Naive thymus-derived CD4-positive, alpha-beta T cell (primary cell): ENCODE measurements at regions not wholly inside any gene's neighbourhood (a gene's known extent, or its start where the extent isn't known, plus 50 kb on each side); places are given as distances from the start of the nearest gene placed in this dataset.
A peak's percentile ranks its signal among the peaks of the same experiment; 100 is the strongest.
"Not testable (repeated sequence)": the region's sequence is repeated elsewhere in the genome, so short reads cannot be mapped to it uniquely, and the experiment has no call there.

Experiments
- ATAC-seq: fragments of 150-1000 bp; cut with Tn5 transposase; 2 replicates; pipeline ENCODE4 v1.10.0; 2021; ENCODE audit warnings: mild to moderate bottlenecking, moderate library complexity
- CTCF ChIA-PET: fragments of 350-600 bp; sonication (Branson Sonifier 250); formaldehyde crosslinking; loops from one replicate; lab custom pipeline; 2021; ENCODE audit warnings: antibody characterized with exemption; lab: Charles Lee
- POLR2A ChIA-PET: fragments of 350-600 bp; sonication (Branson Sonifier 250); formaldehyde crosslinking; loops from one replicate; lab custom pipeline; 2021; ENCODE audit warnings: antibody characterized with exemption, inconsistent platforms; lab: Charles Lee
- DNase-seq, 9 donors: peaks; one replicate each; pipeline versions ENCODE4 v3.0.0 to v3.0.0-alpha.2; 2020 to 2022; ENCODE audit warnings: mixed read lengths in 1 of 9
- H3K27ac ChIP-seq: one replicate; pipeline ENCODE4 v1.7.0; 2013; ENCODE audit warnings: mild to moderate bottlenecking, low read depth, low read length, moderate library complexity
- H3K27me3 ChIP-seq, 2 donors: one replicate each; pipeline ENCODE4 v1.7.0; 2013; ENCODE audit warnings: low read length in 2 of 2, mild to moderate bottlenecking in 2 of 2, moderate library complexity in 2 of 2; ENCODE audit not compliant: control insufficient read depth in 2 of 2, insufficient read depth in 2 of 2
- H3K36me3 ChIP-seq, 3 experiments: 1 replicate in 2 of 3; 2 replicates in 1 of 3; pipeline ENCODE4 v1.7.0; 2013; ENCODE audit warnings: low read length in 3 of 3, mild to moderate bottlenecking in 3 of 3, moderate library complexity in 1 of 3; ENCODE audit not compliant: insufficient read depth in 3 of 3, control insufficient read depth in 2 of 3
- H3K4me1 ChIP-seq, 2 donors: one replicate each; pipeline ENCODE4 v1.7.0; 2013; ENCODE audit warnings: low read length in 2 of 2, mild to moderate bottlenecking in 2 of 2, moderate library complexity in 1 of 2; ENCODE audit not compliant: control insufficient read depth in 2 of 2, insufficient read depth in 2 of 2
- H3K4me3 ChIP-seq: 2 replicates; pipeline ENCODE4 v1.7.0; 2013; ENCODE audit warnings: mild to moderate bottlenecking, low read length
- H3K9me3 ChIP-seq, 3 experiments: 1 replicate in 2 of 3; 2 replicates in 1 of 3; pipeline ENCODE4 v1.7.0; 2013; ENCODE audit warnings: low read length in 3 of 3; ENCODE audit not compliant: control insufficient read depth in 2 of 3
- H3K27ac Mint-ChIP-seq, 9 donors: one replicate each; pipeline ENCODE4 v1.8.0; 2020 to 2022; ENCODE audit warnings: mixed read lengths in 9 of 9, mild to moderate bottlenecking in 8 of 9, moderate library complexity in 5 of 9, inconsistent platforms in 2 of 9
- H3K27me3 Mint-ChIP-seq, 5 donors: one replicate each; pipeline ENCODE4 v1.8.0; 2021 to 2022; ENCODE audit warnings: mixed read lengths in 5 of 5, mild to moderate bottlenecking in 1 of 5
- H3K36me3 Mint-ChIP-seq, 5 donors: one replicate each; pipeline ENCODE4 v1.8.0; 2020 to 2022; ENCODE audit warnings: mixed read lengths in 5 of 5, mild to moderate bottlenecking in 3 of 5, inconsistent platforms in 1 of 5
- H3K4me1 Mint-ChIP-seq, 7 donors: one replicate each; pipeline ENCODE4 v1.8.0; 2020 to 2022; ENCODE audit warnings: mixed read lengths in 7 of 7, mild to moderate bottlenecking in 3 of 7, inconsistent platforms in 1 of 7
- H3K4me3 Mint-ChIP-seq, 10 donors: one replicate each; pipeline ENCODE4 v1.8.0; 2020 to 2022; ENCODE audit warnings: mild to moderate bottlenecking in 10 of 10, mixed read lengths in 10 of 10, moderate library complexity in 6 of 10, inconsistent platforms in 2 of 10
- H3K9me3 Mint-ChIP-seq, 11 donors: one replicate each; pipeline ENCODE4 v1.8.0; 2020 to 2022; ENCODE audit warnings: mixed read lengths in 11 of 11, mild to moderate bottlenecking in 4 of 11, inconsistent platforms in 1 of 11, moderate library complexity in 1 of 11
- intact Hi-C, 2 donors: fragments of 100-400 bp; cut with micrococcal nuclease; formaldehyde crosslinking; loops; one replicate each; pipeline ENCODE4 v1.15.1; 2023

DNA sequence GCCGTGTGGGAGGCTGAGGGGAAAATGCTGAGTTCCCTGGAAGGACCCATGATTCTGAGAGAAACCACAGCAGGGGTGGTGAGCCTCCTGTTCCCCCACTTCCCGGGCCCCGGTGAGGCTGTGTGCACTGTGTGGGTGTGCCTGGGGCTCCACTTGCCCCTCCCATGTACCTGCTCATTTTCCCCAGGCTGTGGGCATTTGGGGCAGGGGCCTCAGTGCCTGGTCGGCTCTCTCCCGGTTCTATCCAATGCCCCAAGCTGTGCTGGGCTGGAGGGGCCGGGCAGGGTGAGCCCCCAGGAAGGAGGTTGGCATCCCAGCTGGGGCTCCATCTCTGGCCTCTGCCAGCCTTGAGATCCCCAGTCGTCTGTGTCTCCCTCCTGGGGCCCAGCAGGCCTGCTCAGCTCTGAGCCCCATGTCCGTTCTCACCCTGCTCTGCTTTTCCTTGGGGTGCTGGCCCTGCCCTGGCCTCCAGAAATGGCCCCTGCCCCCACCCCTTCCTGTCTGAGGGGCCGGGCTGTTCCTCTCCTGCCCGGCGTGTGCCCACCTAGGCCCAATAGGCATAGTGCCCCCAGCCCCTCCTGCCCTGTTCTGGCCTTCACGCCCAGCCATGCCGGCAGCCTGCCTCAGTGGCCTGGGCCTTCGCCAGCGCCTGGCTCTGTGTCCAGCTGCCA, 80.1 kb downstream of the TMEM121 start:
- H3K9me3 ChIP-seq, H3K27ac ChIP-seq, ATAC-seq, H3K27ac Mint-ChIP-seq, H3K27me3 ChIP-seq, POLR2A ChIA-PET, H3K36me3 ChIP-seq, H3K36me3 Mint-ChIP-seq, H3K4me1 Mint-ChIP-seq, H3K9me3 Mint-ChIP-seq, CTCF ChIA-PET, intact Hi-C loops, H3K27me3 Mint-ChIP-seq, DNase-seq, H3K4me3 ChIP-seq, H3K4me1 ChIP-seq, H3K4me3 Mint-ChIP-seq: not testable (repeated sequence)

DNA sequence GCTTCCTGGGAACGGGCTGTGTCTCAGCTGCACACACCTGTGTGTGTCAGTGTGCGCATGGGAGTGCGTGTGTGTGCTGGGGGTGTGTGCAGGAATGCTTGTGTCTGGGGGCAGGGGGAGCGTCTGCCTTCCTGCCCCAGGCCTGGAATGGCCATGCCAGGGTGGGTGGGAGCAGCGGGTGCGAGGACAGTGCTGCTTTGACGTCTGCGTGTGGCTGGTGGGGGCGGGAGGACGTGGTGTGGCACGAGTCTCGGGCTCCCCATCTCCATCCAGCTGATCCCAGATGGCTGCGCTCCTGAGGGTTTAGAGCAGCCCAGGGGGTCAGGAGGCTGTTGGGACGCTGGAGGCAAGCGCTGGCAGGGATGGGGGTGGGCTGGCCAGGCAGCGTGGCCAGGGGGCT, 80.6 kb downstream of the TMEM121 start:
- H3K9me3 Mint-ChIP-seq, intact Hi-C loops, H3K4me3 Mint-ChIP-seq: not testable (repeated sequence)

DNA sequence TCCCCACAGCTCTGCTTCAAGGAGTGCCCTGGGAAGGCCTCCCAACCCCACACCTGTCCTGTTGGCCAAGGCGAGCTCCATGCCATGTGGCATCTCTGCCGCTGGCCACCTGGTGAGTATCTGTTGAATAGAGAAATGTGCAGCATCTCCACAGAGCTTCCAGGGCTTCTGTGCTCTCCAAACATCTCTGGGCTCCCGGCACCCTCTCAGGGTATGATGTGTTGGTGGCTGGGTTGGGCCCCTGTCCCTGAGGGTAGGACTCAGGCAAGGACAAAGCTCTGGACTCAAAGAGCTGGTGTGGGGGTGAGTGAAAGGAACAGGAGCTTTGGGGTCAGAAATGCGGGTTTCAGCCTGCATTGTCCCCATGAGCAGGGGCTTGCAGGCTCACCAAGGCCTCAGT, 88.6 kb downstream of the TMEM121 start:
- H3K4me1 ChIP-seq, H3K27ac Mint-ChIP-seq, DNase-seq, H3K36me3 ChIP-seq, H3K27ac ChIP-seq, H3K4me3 Mint-ChIP-seq, POLR2A ChIA-PET, H3K27me3 ChIP-seq, H3K9me3 Mint-ChIP-seq, H3K36me3 Mint-ChIP-seq, intact Hi-C loops, CTCF ChIA-PET, ATAC-seq, H3K9me3 ChIP-seq, H3K27me3 Mint-ChIP-seq, H3K4me1 Mint-ChIP-seq, H3K4me3 ChIP-seq: not testable (repeated sequence)

More for the DNA sequence above, 80.6 kb downstream of the TMEM121 start:
- H3K9me3 ChIP-seq, H3K36me3 Mint-ChIP-seq, H3K36me3 ChIP-seq, H3K27me3 ChIP-seq, H3K27me3 Mint-ChIP-seq, H3K4me1 Mint-ChIP-seq, H3K4me1 ChIP-seq, H3K4me3 ChIP-seq, CTCF ChIA-PET, DNase-seq, ATAC-seq, POLR2A ChIA-PET, H3K27ac ChIP-seq, H3K27ac Mint-ChIP-seq: not testable (repeated sequence)

DNA sequence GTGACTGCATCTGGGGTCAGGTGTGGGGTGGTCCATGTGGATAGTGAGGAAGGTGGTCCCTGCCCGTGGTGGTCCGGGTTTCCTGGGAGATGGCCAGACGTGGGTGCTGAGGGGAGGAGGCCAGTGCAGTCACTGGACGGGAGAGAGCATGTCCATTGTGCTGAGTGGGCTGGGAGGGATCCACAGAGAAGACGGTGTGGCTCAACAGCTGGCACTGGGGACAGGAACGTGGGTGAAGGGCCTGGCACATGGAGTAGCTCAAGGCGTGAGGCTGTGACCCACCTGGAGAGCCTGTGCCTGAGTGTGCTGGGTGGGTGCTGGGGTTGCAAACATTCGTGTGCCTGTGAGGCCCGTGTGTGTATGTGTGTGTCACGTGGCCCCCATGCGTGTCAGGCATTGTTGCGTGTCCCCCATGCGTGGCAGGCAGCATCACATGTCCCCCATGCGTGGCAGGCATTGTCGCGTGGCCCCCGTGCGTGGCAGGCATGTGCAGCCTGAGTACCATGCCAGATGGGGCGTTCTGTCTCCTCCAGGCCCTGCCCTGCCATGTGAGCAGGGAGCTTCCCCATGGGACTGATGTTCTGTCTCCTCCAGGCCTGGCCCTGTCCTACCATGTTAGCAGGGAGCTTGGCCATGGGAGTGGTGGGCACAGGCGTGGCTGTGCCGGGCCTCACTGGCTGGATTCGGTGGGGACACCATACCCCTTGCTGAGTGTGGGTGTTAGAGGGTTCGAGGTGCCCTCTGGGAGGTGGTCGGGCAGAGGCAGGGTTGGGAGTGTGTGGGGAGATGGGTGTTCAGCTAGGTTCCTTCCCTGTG, 89.8 kb downstream of the TMEM121 start:
- H3K36me3 Mint-ChIP-seq, H3K4me3 ChIP-seq, ATAC-seq, H3K9me3 Mint-ChIP-seq, H3K4me3 Mint-ChIP-seq, H3K4me1 Mint-ChIP-seq, H3K9me3 ChIP-seq, DNase-seq, H3K27me3 Mint-ChIP-seq, H3K27me3 ChIP-seq, CTCF ChIA-PET, H3K27ac ChIP-seq, POLR2A ChIA-PET, H3K4me1 ChIP-seq, H3K27ac Mint-ChIP-seq, H3K36me3 ChIP-seq: not testable (repeated sequence)
- intact Hi-C loops = loop anchor here in 1 of 2 donors (2.0 kb wide), 1 partner anchor 19 kb away; no protein-coding TSS in a partner anchor

DNA sequence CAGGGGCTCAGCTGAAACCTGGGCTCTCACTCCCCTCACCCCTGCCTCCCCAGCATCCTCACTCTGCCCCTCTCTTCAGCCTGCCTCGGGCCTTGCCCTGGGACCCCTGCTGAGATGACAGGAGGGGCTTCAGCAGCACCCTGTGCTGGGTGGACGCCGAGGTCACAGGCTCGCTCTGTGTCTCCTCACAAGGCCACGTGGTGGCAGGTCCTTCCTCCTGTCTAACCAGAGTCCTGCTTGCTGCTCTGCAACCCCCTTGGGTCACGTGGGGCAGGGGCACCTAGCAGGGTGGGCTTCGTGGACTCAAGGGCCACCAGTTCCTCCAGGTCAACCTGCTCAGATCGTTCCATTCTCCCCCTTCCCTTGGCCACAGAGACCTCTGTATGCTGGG, 90.4 kb downstream of the TMEM121 start:
- intact Hi-C loops = loop anchor here in 1 of 2 donors (2.0 kb wide), 1 partner anchor 18 kb away; no protein-coding TSS in a partner anchor
- H3K27me3 ChIP-seq = no peaks in the 10 kb centered on the region
- no peak overlapping the region for H3K4me3 Mint-ChIP-seq
- H3K36me3 Mint-ChIP-seq = no peaks in the 10 kb centered on the region
- no peak overlapping the region for H3K4me3 ChIP-seq
- no peak overlapping the region for H3K27ac ChIP-seq
- no peaks in the 10 kb centered on the region for H3K9me3 ChIP-seq
- H3K9me3 Mint-ChIP-seq = peaks cover 0 to 3% (median 0%) of the 10 kb centered on the region in 11 donors
- peaks cover 0 to 8% (median 6%) of the 10 kb centered on the region in 5 donors for H3K27me3 Mint-ChIP-seq
- ATAC-seq = no peak
- peak overlapping the region in 1 of 9 donors; percentile 14 for H3K27ac Mint-ChIP-seq
- ChIA-PET POLR2A (no interaction called here), CTCF (no interaction called here)
- no peaks in the 10 kb centered on the region for H3K4me1 ChIP-seq
- no peaks in the 10 kb centered on the region for H3K36me3 ChIP-seq
- H3K4me1 Mint-ChIP-seq = no peaks in the 10 kb centered on the region
- DNase-seq = no peak

DNA sequence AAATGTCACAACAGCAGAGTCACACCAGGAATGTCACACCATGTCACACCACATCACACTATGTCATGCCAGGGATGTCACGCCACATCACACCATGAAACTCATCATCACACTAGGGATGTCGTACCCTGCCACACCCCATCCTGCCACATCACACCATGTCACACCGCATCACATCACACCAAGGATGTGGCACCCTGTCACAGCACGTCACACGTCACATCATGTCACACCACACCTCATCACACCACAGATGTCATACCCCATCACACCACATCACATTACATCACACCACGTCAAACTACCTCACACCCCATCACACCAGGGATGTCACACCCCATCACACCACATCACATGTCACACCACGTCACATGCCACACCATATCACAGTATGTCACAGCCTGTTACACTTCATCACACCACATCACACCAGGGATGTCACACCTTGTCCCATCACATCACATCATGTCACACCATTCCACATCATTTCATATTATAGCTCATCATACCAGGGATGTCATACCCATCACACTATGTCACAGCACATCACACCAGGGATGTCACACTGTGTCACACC, 90.9 kb downstream of the TMEM121 start:
- Histone ChIP-seq H3K36me3 (no peaks in the 10 kb centered on the region), H3K4me3 (no peak overlapping the region), H3K4me1 (no peaks in the 10 kb centered on the region), H3K27me3 (no peaks in the 10 kb centered on the region), H3K27ac (no peak overlapping the region), H3K9me3 (no peaks in the 10 kb centered on the region)
- POLR2A ChIA-PET = no interaction called here
- Mint-ChIP-seq H3K4me3 (no peak overlapping the region), H3K36me3 (no peaks in the 10 kb centered on the region), H3K27me3 (peaks cover 0 to 8% (median 6%) of the 10 kb centered on the region in 5 donors), H3K9me3 (peaks cover 0 to 3% (median 0%) of the 10 kb centered on the region in 11 donors), H3K27ac (peak overlapping the region in 1 of 9 donors; percentile 14), H3K4me1 (no peaks in the 10 kb centered on the region)
- DNase-seq (no peak), ATAC-seq (peak; percentile 27)
- intact Hi-C loops = loop anchor here in 1 of 2 donors (2.0 kb wide), 1 partner anchor 18 kb away; no protein-coding TSS in a partner anchor
- CTCF ChIA-PET = no interaction called here
